Stimulated activated CD8-positive, alpha-beta memory T cell treated with anti-CD3 and anti-CD28 coated beads, Interleukin-12 subunit alpha, Interleukin-12 subunit beta, amount 100 ng/mL, for 24 hours (primary cell): ENCODE measurements at regions not wholly inside any gene's neighbourhood (a gene's known extent, or its start where the extent isn't known, plus 50 kb on each side); places are given as distances from the start of the nearest gene placed in this dataset.

ENCODE experiments used
- DNase-seq: peaks from one replicate; pipeline ENCODE4 v3.0.0-alpha.2; 2020; ENCODE audit errors: extremely low read depth

- DNase-seq: no peak
Observed at GRCh38 chr12:90079529-90080210, 371.0 kb upstream of the ATP2B1 start.

- DNase-seq: no peak
Observed at GRCh38 chr12:90078344-90078743, 369.7 kb upstream of the ATP2B1 start.

- DNase-seq: no peak
Observed at GRCh38 chr12:90077756-90078155, 369.1 kb upstream of the ATP2B1 start.

DNA sequence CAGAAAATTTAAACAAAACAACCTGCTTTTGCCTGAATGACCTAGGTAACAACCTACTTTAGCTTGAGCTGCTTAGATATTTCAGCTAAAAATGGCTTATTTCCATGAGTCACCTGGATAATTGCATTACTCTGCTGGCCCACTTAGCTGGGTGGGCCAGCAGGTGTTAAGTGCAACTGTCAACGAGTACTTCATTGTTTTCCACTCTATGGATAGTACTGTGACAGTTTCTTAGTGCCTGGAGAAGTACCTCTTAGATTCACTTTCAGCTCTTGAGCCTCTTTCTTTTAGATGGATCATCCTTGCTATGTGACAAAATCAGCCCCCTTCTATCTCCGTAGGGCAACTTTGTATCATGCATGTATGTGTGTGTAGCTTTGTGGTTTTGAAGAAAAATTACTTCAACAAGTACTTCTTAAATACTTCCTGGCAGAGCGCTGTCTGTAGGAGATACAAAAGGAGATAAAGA is 368.2 kb upstream of the ATP2B1 start:
- DNase-seq: no peak

DNA sequence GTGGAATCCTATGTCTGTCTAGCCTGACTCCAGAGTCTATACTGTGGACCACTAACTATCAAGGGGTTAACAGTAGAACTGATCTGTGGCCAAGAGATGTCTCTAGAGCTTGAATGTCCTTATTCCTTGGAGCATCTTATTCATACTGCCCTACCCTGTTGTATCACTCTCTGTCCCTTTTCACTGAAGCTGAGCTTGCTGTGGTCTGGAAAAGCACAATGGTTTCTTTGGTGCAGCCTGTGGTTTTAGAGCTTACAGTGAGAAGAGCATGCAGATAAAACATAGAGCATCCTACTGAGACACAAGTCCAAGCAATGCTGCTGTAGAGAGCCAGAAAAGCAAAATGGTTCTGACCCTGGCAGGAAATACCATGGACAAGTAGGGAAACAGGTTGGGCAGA is 367.0 kb upstream of the ATP2B1 start:
- DNase-seq: no peak

- DNase-seq: no peak
Observed at GRCh38 chr12:90074086-90074485, 365.4 kb upstream of the ATP2B1 start.

DNA sequence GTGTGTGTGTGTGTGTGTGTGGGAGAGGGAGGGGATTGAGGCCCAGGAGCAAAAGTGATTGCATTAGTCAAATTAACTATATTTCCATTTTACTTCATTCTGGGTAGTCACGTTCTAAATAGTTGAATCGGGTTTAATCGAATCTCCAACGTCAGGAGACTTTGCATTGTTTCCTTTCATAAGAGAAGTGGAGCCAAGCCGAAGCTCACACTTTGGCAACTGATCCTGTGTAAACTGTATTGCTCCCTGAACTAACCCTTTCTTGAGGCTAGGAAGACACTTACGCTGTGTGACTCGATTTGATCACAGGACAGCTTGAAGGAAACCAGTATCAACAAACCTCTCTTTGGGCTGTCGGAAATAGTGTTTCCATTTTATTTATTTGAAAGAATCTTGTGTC is 363.4 kb upstream of the ATP2B1 start:
- DNase-seq: no peak

DNA sequence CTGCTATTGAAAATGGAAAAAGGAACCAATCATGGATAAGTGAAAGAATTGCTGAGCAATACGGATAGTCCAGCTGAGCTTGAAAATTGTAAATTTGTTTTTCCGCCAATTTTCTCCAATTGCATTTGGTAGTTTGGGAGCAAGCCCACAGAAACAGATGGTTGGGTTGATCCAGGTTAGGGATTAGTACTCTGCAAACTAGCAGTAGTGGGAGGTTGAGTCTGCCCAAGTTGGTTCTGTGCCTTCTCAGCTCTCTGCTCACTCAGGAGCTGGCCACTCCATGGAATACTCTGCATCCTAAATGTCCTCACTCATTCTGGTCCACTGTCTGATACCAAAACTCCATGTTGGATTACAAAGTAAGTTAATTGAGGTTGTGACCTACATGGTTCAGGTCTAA is 361.1 kb upstream of the ATP2B1 start:
- no peak for DNase-seq

DNA sequence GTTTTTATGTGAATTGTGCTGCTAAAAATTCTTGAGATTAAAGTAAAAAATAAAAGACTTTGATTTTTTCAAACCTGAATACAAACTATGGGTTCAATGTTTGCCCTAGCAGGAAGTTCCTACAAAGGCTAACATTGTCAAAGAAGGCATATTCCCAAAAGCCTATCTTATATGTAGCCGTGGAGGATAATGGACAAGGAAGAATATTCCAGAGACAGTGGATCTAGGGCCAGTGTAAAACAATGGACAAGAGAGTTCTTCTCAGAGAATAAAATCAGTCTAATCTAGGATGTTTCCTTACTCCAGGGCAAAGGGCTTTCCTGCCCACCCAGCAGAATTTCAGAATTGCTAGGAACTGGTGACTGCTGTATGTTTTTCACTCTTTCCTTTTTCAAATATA is 359.2 kb upstream of the ATP2B1 start:
- no peak for DNase-seq

GRCh38 chr12:90064852-90065801 is 356.5 kb upstream of the ATP2B1 start:
- no peak for DNase-seq

GRCh38 chr12:90062799-90063198 is 354.2 kb upstream of the ATP2B1 start:
- DNase-seq: no peak

DNA sequence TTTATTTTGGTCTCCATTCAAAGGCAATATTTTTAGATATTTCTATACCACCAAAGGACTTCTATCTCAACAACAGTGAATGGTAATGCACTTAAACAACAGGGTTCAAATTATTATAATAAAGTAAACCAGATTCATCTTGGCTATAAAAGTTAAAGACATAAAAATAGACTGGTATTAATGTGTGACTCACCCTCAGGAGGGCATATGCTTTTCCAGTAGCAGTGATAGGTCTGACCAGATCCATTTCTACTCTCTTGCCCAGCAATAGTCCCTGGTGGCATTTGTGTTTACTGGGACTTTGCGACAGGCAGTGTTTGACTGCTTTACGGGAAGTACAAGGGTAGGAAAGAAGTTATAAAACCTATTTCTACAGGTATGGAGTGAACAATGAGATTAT is 353.2 kb upstream of the ATP2B1 start:
- no peak for DNase-seq

DNA sequence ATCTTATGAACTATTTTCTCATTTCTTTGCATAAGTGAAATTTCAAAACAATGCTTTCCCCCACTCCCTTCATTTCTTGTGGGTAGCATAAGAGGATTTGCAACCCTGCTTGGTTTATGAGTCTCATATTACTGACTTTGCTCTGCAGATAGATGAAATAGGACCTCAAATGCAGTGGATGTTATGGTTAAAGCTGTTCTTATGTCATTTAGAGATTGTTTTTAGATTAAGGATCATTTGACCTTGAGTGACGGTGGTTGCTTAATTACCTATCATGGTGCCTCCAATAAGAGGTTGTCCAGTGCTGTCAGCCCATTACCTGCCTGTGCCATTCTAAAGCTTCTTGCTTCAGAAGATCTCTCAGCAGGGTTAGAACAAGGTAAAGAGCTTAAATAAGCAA is 351.4 kb upstream of the ATP2B1 start:
- DNase-seq: no peak

GRCh38 chr12:90058704-90059103 is 350.1 kb upstream of the ATP2B1 start:
- DNase-seq: no peak

GRCh38 chr12:90055071-90055470 is 346.4 kb upstream of the ATP2B1 start:
- no peak for DNase-seq

DNA sequence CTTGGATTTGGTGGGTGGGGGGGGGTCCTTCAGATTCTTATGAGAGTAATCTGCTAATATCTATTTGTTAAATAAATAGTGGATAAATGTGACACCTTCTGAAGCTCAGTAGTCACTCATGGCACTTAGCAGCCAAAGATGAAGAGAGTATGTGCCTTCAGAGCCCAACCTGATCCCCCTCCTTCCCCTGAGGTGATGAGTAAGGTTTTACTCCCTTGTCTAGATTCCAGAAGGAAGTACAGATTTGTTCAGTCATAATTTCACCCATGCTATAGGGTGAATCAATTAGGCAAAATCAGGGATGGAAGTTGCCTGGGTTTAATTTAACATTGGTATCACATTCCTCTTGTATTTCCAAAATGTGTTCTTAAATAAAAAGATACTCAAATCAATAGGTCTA is 340.3 kb upstream of the ATP2B1 start:
- DNase-seq: no peak

DNA sequence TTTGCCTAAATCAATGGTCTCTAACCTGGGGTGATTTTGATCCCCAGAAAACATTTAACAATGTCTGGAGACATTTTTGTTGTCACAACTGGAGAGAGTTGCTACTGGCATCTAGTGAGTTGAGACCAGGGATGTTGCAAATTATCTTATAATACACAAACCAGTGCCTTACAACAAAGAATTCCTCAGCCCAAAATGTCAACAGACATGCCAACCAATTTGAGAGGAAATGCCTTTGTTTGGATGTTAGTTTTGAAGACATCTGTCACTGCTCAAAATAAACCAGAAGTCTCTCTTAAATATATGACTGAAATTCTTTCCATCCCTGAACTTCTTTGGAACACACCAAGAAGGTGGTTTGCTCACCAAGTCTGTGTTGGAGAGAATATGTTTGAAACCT is 336.9 kb upstream of the ATP2B1 start:
- DNase-seq: no peak

DNA sequence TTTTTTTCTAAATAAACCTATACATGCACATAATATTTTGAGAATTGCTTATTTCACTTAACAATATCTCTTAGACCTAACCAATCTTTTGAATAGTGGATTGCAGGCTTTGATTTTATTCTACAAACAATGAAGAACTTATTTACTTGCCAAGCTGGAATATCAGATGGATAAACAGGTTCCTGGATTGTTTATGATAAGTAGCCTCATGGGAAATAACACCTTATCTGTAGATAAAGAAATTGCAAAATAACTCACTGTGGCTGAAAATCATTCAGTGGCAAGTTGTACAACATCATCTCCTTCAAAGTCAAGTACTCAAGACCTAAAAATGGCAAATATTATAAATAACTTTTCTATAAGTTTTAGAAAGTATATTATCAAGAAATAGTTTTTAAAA is 335.4 kb upstream of the ATP2B1 start:
- DNase-seq: no peak

GRCh38 chr12:90042920-90043641 is 334.4 kb upstream of the ATP2B1 start:
- no peak for DNase-seq

DNA sequence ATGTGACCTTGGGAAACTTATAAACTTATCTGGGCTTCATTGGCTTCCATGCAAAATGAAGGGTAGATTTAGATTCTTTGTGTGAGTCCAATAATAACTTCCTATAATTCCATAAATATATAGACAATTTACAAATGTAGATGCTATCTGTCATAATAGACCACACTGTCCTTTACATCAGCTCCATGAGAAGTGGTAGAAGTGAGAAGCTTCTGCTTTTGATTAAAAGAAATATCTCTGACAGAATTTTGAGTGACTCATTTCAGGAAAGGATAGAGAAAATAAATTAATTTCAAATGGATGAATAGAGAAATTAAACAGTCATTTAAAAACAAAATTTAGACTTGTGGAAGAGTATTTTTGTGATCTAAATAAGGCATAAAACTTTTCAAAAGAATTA is 329.7 kb upstream of the ATP2B1 start:
- DNase-seq: no peak

DNA sequence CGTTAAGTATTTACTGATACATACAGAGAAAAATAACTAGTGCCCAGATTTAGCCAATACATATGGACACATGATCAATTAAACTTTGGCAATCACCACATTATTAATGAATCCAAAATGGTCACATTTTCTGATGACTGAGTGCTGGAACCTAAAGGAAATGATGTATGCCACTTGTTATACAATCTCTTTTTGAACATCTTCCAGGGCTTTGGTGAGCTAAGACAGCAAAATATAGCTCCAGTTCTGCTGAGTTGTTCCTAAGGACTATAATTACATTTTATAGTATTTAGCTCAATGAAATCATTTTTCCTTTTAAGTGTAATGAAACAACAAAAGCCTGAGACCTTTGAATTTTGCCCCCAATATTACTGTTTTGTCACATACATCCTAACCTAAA is 329.1 kb upstream of the ATP2B1 start:
- no peak for DNase-seq

DNA sequence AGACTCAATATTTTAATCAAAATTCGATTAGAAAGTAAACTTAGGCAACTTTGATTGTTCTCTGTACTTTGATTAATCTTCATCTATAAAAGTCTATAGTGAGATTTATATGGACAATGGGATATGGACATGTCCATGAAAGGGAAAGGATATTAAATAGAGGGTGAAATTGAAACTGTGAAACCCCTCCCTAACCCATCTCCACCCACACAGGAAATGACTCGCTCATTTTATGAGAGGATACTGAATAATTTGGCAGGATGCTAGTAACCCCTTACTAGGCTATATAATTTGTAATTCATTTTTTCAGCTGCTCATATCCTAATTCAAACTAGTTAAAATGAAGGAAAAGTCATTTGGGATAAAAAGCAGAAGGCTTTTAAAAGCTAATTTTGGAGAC is 328.0 kb upstream of the ATP2B1 start:
- DNase-seq: no peak
